ENCODE measurements at regions not wholly inside any gene's neighbourhood (a gene's known extent, or its start where the extent isn't known, plus 50 kb on each side); places are given as distances from the start of the nearest gene placed in this dataset.

DNA sequence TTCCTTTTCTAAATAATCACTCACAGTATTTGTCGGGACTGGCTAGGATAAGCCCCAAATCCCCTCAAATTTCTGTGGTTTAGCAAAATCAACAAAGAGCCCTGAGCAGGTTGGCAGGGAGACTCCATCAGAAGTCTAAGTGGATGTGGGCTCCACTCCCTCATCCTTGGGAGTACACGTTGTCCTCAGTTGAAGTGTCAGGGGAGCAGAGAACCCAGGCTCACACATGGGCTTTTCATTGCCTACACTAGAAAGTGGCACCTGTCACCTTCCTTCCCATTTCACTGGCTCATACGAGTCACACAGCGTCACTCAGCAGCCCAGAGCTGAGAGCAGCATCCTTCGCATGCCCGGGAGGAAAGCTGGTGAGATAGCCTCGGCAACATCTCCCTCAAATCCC, 421.3 kb upstream of the FZD8 start:
- no peak overlapping the region for H3K4me3 ChIP-seq (ENCODE audit: low read depth in 1 of 2, low read length in 2 of 2)
- H3K9me3 ChIP-seq (ENCODE audit: control insufficient read depth in 1 of 2, low read length in 2 of 2) = peaks cover 0 to 6% of the 10 kb centered on the region in 2 donors
- no peaks in the 10 kb centered on the region for H3K27me3 ChIP-seq (ENCODE audit: low read depth, low read length)
- no peaks in the 10 kb centered on the region for H3K4me1 ChIP-seq (ENCODE audit: control insufficient read depth in 1 of 2, insufficient read depth in 2 of 2, low read length in 2 of 2)
- H3K27ac ChIP-seq (ENCODE audit: low read length) = no peak overlapping the region
- no peaks in the 10 kb centered on the region for H3K36me3 ChIP-seq (ENCODE audit: control insufficient read depth in 1 of 2, insufficient read depth in 2 of 2, low read length in 2 of 2)

DNA sequence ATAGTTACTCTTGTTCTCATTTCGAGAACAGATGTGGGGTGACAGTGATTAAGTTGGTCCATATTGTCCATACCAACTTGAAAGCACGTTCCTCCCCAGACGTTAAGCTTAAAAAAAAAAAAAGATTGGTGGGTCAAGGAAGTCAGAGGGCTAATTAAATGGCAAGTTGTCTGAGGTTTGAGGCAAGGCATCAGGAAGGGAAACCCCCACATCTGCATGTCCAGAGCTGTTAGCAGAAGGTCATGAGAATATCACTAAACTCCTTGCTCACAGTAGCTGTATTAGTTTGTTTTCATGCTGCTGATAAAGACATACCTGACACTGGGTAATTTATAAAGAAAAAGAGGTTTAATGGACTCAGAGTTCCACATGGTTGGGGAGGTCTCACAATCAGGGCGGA, 415.6 kb upstream of the FZD8 start:
- Histone ChIP-seq H3K36me3 (ENCODE audit: control insufficient read depth in 1 of 2, insufficient read depth in 2 of 2, low read length in 2 of 2) (no peaks in the 10 kb centered on the region), H3K27ac (ENCODE audit: low read length) (no peak overlapping the region), H3K4me3 (ENCODE audit: low read depth in 1 of 2, low read length in 2 of 2) (no peak overlapping the region), H3K9me3 (ENCODE audit: control insufficient read depth in 1 of 2, low read length in 2 of 2) (peaks cover 0 to 10% of the 10 kb centered on the region in 2 donors), H3K27me3 (ENCODE audit: low read depth, low read length) (no peaks in the 10 kb centered on the region), H3K4me1 (ENCODE audit: control insufficient read depth in 1 of 2, insufficient read depth in 2 of 2, low read length in 2 of 2) (no peaks in the 10 kb centered on the region)

DNA sequence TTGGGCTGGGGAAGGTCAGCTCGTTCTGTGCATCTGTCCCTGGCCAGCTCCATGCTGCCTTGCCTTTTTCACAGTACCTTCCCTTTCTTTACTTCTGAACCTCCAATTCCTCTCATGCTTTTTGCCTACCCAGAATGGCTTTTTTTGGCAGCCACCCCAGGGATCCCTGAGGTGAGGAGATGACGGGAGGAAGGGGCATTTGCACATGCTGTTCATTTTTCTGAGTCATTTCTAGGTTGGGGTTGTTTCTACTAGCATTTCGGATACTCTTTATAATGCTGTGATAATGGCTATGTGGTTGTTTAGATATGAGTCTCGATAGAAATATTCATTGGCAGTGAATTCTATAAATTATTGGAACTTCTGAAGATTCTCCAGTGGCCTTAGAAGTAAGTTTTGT, 415.1 kb upstream of the FZD8 start:
- no peak overlapping the region for H3K4me3 ChIP-seq (ENCODE audit: low read depth in 1 of 2, low read length in 2 of 2)
- peaks cover 0 to 10% of the 10 kb centered on the region in 2 donors for H3K9me3 ChIP-seq (ENCODE audit: control insufficient read depth in 1 of 2, low read length in 2 of 2)
- no peaks in the 10 kb centered on the region for H3K27me3 ChIP-seq (ENCODE audit: low read depth, low read length)
- no peaks in the 10 kb centered on the region for H3K36me3 ChIP-seq (ENCODE audit: control insufficient read depth in 1 of 2, insufficient read depth in 2 of 2, low read length in 2 of 2)
- H3K4me1 ChIP-seq (ENCODE audit: control insufficient read depth in 1 of 2, insufficient read depth in 2 of 2, low read length in 2 of 2) = no peaks in the 10 kb centered on the region
- H3K27ac ChIP-seq (ENCODE audit: low read length) = no peak overlapping the region

DNA sequence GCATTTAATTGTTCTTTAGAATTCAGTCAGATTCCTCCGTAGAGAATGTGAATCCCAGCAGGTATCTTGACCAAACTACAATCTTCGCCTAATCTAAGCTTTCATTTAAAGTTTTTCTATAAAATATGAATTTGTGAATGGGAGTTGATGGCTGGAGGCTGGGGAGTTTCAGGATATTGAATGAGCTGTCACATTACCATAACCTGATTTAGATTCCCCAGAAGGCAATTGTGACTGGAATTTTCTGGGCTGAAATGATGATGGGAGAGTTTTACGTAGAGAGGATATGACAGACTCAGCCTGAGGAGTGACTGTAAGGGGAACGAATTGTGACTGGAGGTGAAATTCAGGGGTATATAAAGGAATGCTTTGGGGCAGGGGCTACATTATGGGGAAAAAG, 411.7 kb upstream of the FZD8 start:
- peaks cover 0 to 10% of the 10 kb centered on the region in 2 donors for H3K9me3 ChIP-seq (ENCODE audit: control insufficient read depth in 1 of 2, low read length in 2 of 2)
- no peaks in the 10 kb centered on the region for H3K4me1 ChIP-seq (ENCODE audit: control insufficient read depth in 1 of 2, insufficient read depth in 2 of 2, low read length in 2 of 2)
- no peak overlapping the region for H3K27ac ChIP-seq (ENCODE audit: low read length)

DNA sequence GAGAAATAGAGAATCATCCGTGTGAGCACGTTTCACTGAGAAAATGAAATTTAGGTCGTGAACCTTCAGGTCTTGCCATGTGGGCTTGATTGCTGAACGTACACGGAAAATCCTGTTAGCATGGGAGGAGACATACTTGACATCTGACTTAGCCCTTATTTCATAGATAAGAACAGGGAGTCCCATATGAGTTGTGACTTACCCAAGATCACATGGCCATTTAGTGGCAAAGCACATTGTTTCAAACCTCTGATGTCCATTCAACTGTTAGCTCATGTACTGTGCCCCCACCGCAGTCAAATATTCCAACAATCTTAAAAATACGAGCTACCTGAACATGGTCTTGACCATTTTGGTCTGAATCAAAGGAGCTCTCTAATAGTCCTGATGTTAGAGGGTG, 411.2 kb upstream of the FZD8 start:
- Histone ChIP-seq H3K27me3 (ENCODE audit: low read depth, low read length) (no peaks in the 10 kb centered on the region), H3K9me3 (ENCODE audit: control insufficient read depth in 1 of 2, low read length in 2 of 2) (peaks cover 0 to 10% of the 10 kb centered on the region in 2 donors), H3K27ac (ENCODE audit: low read length) (no peak overlapping the region), H3K4me3 (ENCODE audit: low read depth in 1 of 2, low read length in 2 of 2) (no peak overlapping the region), H3K36me3 (ENCODE audit: control insufficient read depth in 1 of 2, insufficient read depth in 2 of 2, low read length in 2 of 2) (no peaks in the 10 kb centered on the region), H3K4me1 (ENCODE audit: control insufficient read depth in 1 of 2, insufficient read depth in 2 of 2, low read length in 2 of 2) (no peaks in the 10 kb centered on the region)

More for the DNA sequence above, 411.7 kb upstream of the FZD8 start:
- no peaks in the 10 kb centered on the region for H3K27me3 ChIP-seq (ENCODE audit: low read depth, low read length)
- no peak overlapping the region for H3K4me3 ChIP-seq (ENCODE audit: low read depth in 1 of 2, low read length in 2 of 2)
- no peaks in the 10 kb centered on the region for H3K36me3 ChIP-seq (ENCODE audit: control insufficient read depth in 1 of 2, insufficient read depth in 2 of 2, low read length in 2 of 2)

DNA sequence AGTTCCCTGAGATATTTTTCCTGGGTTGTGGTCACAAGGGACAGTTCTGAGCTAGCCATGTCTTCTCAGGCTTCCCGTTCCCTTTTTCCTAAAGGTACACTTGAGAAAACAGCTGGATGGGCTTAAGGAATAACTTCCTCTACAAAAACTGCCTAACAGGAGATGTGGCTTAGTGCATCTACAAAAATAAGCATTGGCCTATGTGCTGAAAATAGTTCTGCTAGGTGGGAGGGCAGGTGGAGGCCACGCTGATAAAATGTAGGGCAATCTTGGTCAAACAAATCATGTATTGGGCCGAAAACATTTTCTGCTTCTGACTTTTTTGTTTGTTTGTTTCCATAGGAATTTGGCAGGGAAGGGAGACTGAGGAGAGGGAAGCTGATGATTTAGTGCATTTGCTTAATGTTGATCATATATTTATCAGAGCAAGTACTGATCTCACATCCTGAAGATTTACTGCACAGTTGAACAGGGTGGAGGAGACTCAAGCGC, 409.4 kb upstream of the FZD8 start:
- no peaks in the 10 kb centered on the region for H3K36me3 ChIP-seq (ENCODE audit: control insufficient read depth in 1 of 2, insufficient read depth in 2 of 2, low read length in 2 of 2)
- no peaks in the 10 kb centered on the region for H3K27me3 ChIP-seq (ENCODE audit: low read depth, low read length)
- peaks cover 0 to 10% of the 10 kb centered on the region in 2 donors for H3K9me3 ChIP-seq (ENCODE audit: control insufficient read depth in 1 of 2, low read length in 2 of 2)
- no peak overlapping the region for H3K4me3 ChIP-seq (ENCODE audit: low read depth in 1 of 2, low read length in 2 of 2)
- H3K27ac ChIP-seq (ENCODE audit: low read length) = no peak overlapping the region
- H3K4me1 ChIP-seq (ENCODE audit: control insufficient read depth in 1 of 2, insufficient read depth in 2 of 2, low read length in 2 of 2) = no peaks in the 10 kb centered on the region

DNA sequence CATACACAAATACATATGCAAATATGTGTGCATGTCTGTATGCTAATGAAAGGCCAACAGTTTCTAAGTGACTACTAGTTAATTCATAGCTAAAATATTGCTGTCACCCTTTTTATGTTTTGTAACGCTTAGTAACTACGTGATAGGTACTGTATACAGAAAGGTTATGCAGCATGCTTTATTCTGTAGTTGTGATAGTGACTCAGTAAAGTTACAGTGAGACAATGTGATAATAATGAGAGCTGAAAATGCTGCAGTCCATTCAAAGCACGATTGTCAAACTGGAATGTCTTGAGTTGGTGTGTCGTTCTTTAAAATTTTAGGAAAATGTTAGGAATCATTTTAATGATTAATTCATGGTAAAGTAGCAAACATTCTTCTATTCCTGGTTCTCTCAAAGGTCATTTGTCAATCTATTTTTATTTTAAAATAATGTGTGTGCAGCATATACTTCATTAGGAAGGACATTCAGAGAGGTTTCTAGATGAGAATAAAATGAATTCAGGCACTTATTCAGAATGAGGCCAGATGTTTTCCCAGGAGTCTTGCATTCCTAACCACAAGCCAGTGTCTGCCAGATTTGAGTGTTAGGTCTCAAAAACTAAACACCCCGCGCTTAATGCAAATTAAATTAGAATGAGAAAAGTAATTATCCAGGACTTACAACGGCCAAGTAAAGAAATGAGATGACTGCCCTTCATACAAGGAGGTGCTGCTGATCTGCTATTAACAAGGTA, 408.8 kb upstream of the FZD8 start:
- peaks cover 0 to 10% of the 10 kb centered on the region in 2 donors for H3K9me3 ChIP-seq (ENCODE audit: control insufficient read depth in 1 of 2, low read length in 2 of 2)
- H3K4me1 ChIP-seq (ENCODE audit: control insufficient read depth in 1 of 2, insufficient read depth in 2 of 2, low read length in 2 of 2) = no peaks in the 10 kb centered on the region
- H3K27ac ChIP-seq (ENCODE audit: low read length) = no peak overlapping the region
- H3K36me3 ChIP-seq (ENCODE audit: control insufficient read depth in 1 of 2, insufficient read depth in 2 of 2, low read length in 2 of 2) = no peaks in the 10 kb centered on the region
- no peaks in the 10 kb centered on the region for H3K27me3 ChIP-seq (ENCODE audit: low read depth, low read length)
- H3K4me3 ChIP-seq (ENCODE audit: low read depth in 1 of 2, low read length in 2 of 2) = no peak overlapping the region

DNA sequence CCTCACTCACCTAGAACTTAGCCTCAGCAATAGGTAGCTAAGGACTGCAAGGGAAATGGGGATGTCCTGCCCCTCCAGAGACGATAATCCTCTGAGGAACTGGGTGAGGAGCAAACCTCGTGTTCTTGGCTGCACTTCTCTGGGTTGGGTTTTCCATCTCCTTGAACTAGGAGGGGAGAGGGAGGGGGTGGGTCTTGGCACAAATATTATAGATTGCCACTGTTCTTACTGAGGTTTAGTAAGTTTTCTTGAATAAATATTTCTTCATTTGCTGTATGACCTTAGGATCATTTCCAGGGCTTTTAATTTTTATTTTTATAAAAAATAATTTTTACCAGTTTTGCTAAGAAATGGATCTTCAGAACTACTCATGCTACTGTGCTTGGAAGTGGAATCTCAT, 406.7 kb upstream of the FZD8 start:
- Histone ChIP-seq H3K4me1 (ENCODE audit: control insufficient read depth in 1 of 2, insufficient read depth in 2 of 2, low read length in 2 of 2) (no peaks in the 10 kb centered on the region), H3K36me3 (ENCODE audit: control insufficient read depth in 1 of 2, insufficient read depth in 2 of 2, low read length in 2 of 2) (no peaks in the 10 kb centered on the region), H3K27me3 (ENCODE audit: low read depth, low read length) (no peaks in the 10 kb centered on the region), H3K4me3 (ENCODE audit: low read depth in 1 of 2, low read length in 2 of 2) (no peak overlapping the region), H3K9me3 (ENCODE audit: control insufficient read depth in 1 of 2, low read length in 2 of 2) (no peaks in the 10 kb centered on the region), H3K27ac (ENCODE audit: low read length) (no peak overlapping the region)

DNA sequence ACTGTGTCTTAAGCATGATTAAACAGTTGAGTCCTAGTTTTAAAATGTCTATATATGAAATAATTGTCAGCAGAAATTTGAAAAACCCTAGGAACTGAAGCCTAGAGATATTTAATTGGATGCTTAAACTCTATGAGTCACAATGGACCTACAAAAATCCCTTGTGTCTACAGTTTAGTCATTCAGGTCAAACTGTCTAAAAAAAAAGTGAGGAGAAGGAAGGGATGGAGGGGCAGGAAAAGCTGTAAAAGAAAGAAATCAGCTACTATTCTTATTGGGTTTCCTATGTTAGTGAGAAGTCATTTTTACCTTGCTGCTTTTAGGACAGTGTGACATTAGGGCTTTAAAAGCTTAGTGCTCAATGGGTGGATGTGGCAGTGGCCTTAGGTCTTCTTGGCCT, 406.1 kb upstream of the FZD8 start:
- no peaks in the 10 kb centered on the region for H3K9me3 ChIP-seq (ENCODE audit: control insufficient read depth in 1 of 2, low read length in 2 of 2)
- no peak overlapping the region for H3K4me3 ChIP-seq (ENCODE audit: low read depth in 1 of 2, low read length in 2 of 2)
- H3K27me3 ChIP-seq (ENCODE audit: low read depth, low read length) = no peaks in the 10 kb centered on the region
- no peak overlapping the region for H3K27ac ChIP-seq (ENCODE audit: low read length)
- no peaks in the 10 kb centered on the region for H3K4me1 ChIP-seq (ENCODE audit: control insufficient read depth in 1 of 2, insufficient read depth in 2 of 2, low read length in 2 of 2)
- H3K36me3 ChIP-seq (ENCODE audit: control insufficient read depth in 1 of 2, insufficient read depth in 2 of 2, low read length in 2 of 2) = no peaks in the 10 kb centered on the region

DNA sequence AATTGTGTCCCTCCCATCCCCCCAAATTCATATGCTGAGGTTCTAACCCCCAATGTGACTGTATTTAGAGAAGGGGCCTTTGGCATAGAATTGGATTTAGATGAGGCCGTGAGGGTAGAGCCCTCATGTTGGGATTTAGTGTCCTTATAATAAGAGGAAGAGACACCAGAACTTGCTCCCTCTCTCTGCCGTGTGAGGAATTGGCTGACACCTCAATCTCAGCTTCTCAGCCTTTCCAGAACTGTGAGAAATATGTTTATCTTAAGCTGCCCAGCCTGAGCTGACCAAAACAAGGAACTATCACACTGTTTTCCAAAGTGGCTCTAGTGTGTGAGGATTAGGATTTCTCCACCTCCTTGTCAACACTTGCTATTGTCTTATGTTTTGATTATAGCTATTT, 400.0 kb upstream of the FZD8 start:
- Histone ChIP-seq H3K36me3 (ENCODE audit: control insufficient read depth in 1 of 2, insufficient read depth in 2 of 2, low read length in 2 of 2) (no peaks in the 10 kb centered on the region), H3K27ac (ENCODE audit: low read length) (no peak overlapping the region), H3K9me3 (ENCODE audit: control insufficient read depth in 1 of 2, low read length in 2 of 2) (no peaks in the 10 kb centered on the region), H3K4me3 (ENCODE audit: low read depth in 1 of 2, low read length in 2 of 2) (no peak overlapping the region), H3K27me3 (ENCODE audit: low read depth, low read length) (no peaks in the 10 kb centered on the region), H3K4me1 (ENCODE audit: control insufficient read depth in 1 of 2, insufficient read depth in 2 of 2, low read length in 2 of 2) (no peaks in the 10 kb centered on the region)

DNA sequence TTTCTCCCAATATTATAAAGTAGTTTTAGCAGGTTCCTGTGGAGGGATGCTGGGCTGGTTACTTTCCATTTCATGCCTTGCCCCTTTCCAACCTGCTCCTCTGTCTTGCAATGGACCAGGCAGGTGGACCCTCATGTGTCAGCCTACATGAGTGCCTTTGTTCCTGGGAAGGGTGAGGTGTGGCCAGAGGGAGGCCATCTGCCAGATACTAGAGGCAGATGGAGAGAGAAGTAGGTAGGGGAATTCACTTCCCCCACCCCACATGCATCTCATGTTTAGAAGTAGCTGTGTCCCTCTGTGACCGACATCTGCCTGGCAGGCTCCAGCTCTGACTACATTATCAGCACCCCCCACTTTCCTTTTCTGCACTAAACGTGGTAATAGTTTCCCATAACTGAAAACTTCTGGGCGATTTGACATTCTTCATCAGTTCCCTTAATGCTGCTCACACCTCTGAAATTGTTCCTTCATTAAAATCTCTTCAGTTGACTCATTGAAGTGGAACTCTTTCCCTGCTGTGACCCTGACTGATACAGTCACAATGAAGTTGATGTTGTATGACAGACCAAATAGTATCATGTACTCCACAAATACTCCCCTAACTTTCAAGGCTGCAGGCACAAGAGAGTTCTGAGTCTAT, 396.3 kb upstream of the FZD8 start:
- no peak overlapping the region for H3K27ac ChIP-seq (ENCODE audit: low read length)
- H3K27me3 ChIP-seq (ENCODE audit: low read depth, low read length) = no peaks in the 10 kb centered on the region

More for the DNA sequence above, 396.3 kb upstream of the FZD8 start:
- no peaks in the 10 kb centered on the region for H3K9me3 ChIP-seq (ENCODE audit: control insufficient read depth in 1 of 2, low read length in 2 of 2)
- no peaks in the 10 kb centered on the region for H3K36me3 ChIP-seq (ENCODE audit: control insufficient read depth in 1 of 2, insufficient read depth in 2 of 2, low read length in 2 of 2)
- no peaks in the 10 kb centered on the region for H3K4me1 ChIP-seq (ENCODE audit: control insufficient read depth in 1 of 2, insufficient read depth in 2 of 2, low read length in 2 of 2)
- H3K4me3 ChIP-seq (ENCODE audit: low read depth in 1 of 2, low read length in 2 of 2) = no peak overlapping the region

Measured in muscle layer of duodenum (tissue), 2 donors.